CD4-positive, alpha-beta T cell (primary cell): ENCODE measurements at regions not wholly inside any gene's neighbourhood (a gene's known extent, or its start where the extent isn't known, plus 50 kb on each side); places are given as distances from the start of the nearest gene placed in this dataset.
A peak's percentile ranks its signal among the peaks of the same experiment; 100 is the strongest.

Experiments
- ATAC-seq: fragments of 200-7000 bp; cut with Tn5 transposase; one replicate; pipeline ENCODE4 v1.10.0; 2022; ENCODE audit warnings: mild to moderate bottlenecking; ENCODE audit not compliant: poor library complexity
- CTCF ChIA-PET: fragments of 350-600 bp; sonication (Branson Sonifier 250); formaldehyde crosslinking; loops from one replicate; lab custom pipeline; 2021; ENCODE audit warnings: antibody characterized with exemption, inconsistent platforms; lab: Charles Lee
- POLR2A ChIA-PET: fragments of 350-600 bp; sonication (Branson Sonifier 250); formaldehyde crosslinking; loops from one replicate; lab custom pipeline; 2021; ENCODE audit warnings: antibody characterized with exemption, inconsistent platforms; lab: Charles Lee
- DNase-seq, 14 experiments: peaks; one replicate each; pipeline ENCODE4 v3.0.0-alpha.2; 2013 to 2020; ENCODE audit warnings: mixed read lengths in 2 of 14
- H3K27ac ChIP-seq, 2 donors: one replicate each; pipeline versions ENCODE4 v1.5.1 to v1.7.0; 2013; ENCODE audit warnings: low read length in 2 of 2, low read depth in 1 of 2, mild to moderate bottlenecking in 1 of 2
- H3K27me3 ChIP-seq, 2 experiments: 1 replicate in 1 of 2; 2 replicates in 1 of 2; pipeline versions ENCODE4 v1.6.1 to v1.7.0; 2013; ENCODE audit warnings: low read length in 2 of 2, control low read depth in 1 of 2, mild to moderate bottlenecking in 1 of 2, moderate library complexity in 1 of 2; ENCODE audit not compliant: insufficient read depth in 2 of 2, control insufficient read depth in 1 of 2
- H3K36me3 ChIP-seq: one replicate; pipeline ENCODE4 v1.6.1; 2013; ENCODE audit warnings: low read length, control low read depth; ENCODE audit not compliant: insufficient read depth
- H3K4me1 ChIP-seq: one replicate; pipeline ENCODE4 v1.6.1; 2013; ENCODE audit warnings: low read length, control low read depth; ENCODE audit not compliant: insufficient read depth
- H3K4me3 ChIP-seq: one replicate; pipeline ENCODE4 v1.5.1; 2013; ENCODE audit warnings: mild to moderate bottlenecking, low read length, moderate library complexity
- H3K9me3 ChIP-seq, 2 experiments: 1 replicate in 1 of 2; 2 replicates in 1 of 2; pipeline versions ENCODE4 v1.6.1 to v1.7.0; 2013; ENCODE audit warnings: low read length in 2 of 2, mild to moderate bottlenecking in 2 of 2, control low read depth in 1 of 2, moderate library complexity in 1 of 2; ENCODE audit not compliant: control insufficient read depth in 1 of 2, insufficient read depth in 1 of 2
- H3K27ac Mint-ChIP-seq: one replicate; pipeline ENCODE4 v1.8.0; 2020; ENCODE audit warnings: mixed read lengths
- H3K27me3 Mint-ChIP-seq: one replicate; pipeline ENCODE4 v1.8.0; 2021; ENCODE audit warnings: mixed read lengths
- H3K36me3 Mint-ChIP-seq: one replicate; pipeline ENCODE4 v1.8.0; 2021; ENCODE audit warnings: low read depth, mixed read lengths
- H3K4me1 Mint-ChIP-seq: one replicate; pipeline ENCODE4 v1.8.0; 2021; ENCODE audit warnings: low read depth, mixed read lengths
- H3K4me3 Mint-ChIP-seq: one replicate; pipeline ENCODE4 v1.8.0; 2020; ENCODE audit warnings: mild to moderate bottlenecking, mixed read lengths
- H3K9me3 Mint-ChIP-seq: one replicate; pipeline ENCODE4 v1.8.0; 2020; ENCODE audit warnings: mixed read lengths
- CTCF ChIP-seq: fragments of 200-600 bp; IDR thresholded peaks from one replicate; pipeline ENCODE4 v1.8.0; 2022; ENCODE audit warnings: antibody characterized with exemption, mild to moderate bottlenecking
- intact Hi-C, 2 experiments: fragments of 100-400 bp; cut with DNase I in 1 of 2; cut with micrococcal nuclease in 1 of 2; formaldehyde crosslinking; loops; one replicate each; pipeline versions ENCODE4 v1.15.1 to v1.9.0; 2023 to 2025; cut with DNase I, micrococcal nuclease

GRCh38 chr15:38128341-38128781 is 124.3 kb upstream of the SPRED1 start:
- ChIA-PET POLR2A (no interaction called here), CTCF (no interaction called here)
- ATAC-seq (no peak), DNase-seq (peak in 1 of 14 experiments; percentile 4)
- peaks cover 30% of the 10 kb centered on the region for H3K27me3 Mint-ChIP-seq
- no peak for TF ChIP-seq CTCF
- Histone ChIP-seq H3K36me3 (no peaks in the 10 kb centered on the region), H3K4me3 (no peak overlapping the region), H3K27ac (no peak overlapping the region), H3K4me1 (no peaks in the 10 kb centered on the region), H3K9me3 (no peaks in the 10 kb centered on the region), H3K27me3 (no peaks in the 10 kb centered on the region)
- intact Hi-C loops = no loop called here
- no peak overlapping the region for H3K27ac Mint-ChIP-seq
- H3K4me3 Mint-ChIP-seq = no peak overlapping the region
- no peaks in the 10 kb centered on the region for H3K36me3 Mint-ChIP-seq
- peaks cover 6% of the 10 kb centered on the region for H3K4me1 Mint-ChIP-seq
- H3K9me3 Mint-ChIP-seq = peaks cover 2% of the 10 kb centered on the region

- Histone ChIP-seq H3K27me3 (no peaks in the 10 kb centered on the region), H3K4me1 (no peaks in the 10 kb centered on the region), H3K27ac (no peak overlapping the region), H3K9me3 (no peaks in the 10 kb centered on the region), H3K36me3 (no peaks in the 10 kb centered on the region), H3K4me3 (no peak overlapping the region)
- peaks cover 2% of the 10 kb centered on the region for H3K9me3 Mint-ChIP-seq
- no peak overlapping the region for H3K27ac Mint-ChIP-seq
- ATAC-seq (no peak), DNase-seq (no peak)
- peaks cover 30% of the 10 kb centered on the region for H3K27me3 Mint-ChIP-seq
- intact Hi-C loops = no loop called here
- no peak overlapping the region for H3K4me3 Mint-ChIP-seq
- no peak for TF ChIP-seq CTCF
- no peaks in the 10 kb centered on the region for H3K36me3 Mint-ChIP-seq
- H3K4me1 Mint-ChIP-seq = peaks cover 6% of the 10 kb centered on the region
- CTCF ChIA-PET = no interaction called here
- POLR2A ChIA-PET = no interaction called here
Measured at GRCh38 chr15:38128921-38129320, 123.7 kb upstream of the SPRED1 start.

GRCh38 chr15:38129531-38130204 is 123.0 kb upstream of the SPRED1 start:
- H3K4me3 Mint-ChIP-seq = no peak overlapping the region
- peaks cover 30% of the 10 kb centered on the region for H3K27me3 Mint-ChIP-seq

More at GRCh38 chr15:38129531-38130204, 123.0 kb upstream of the SPRED1 start:
- Histone ChIP-seq H3K4me1 (no peaks in the 10 kb centered on the region), H3K27me3 (no peaks in the 10 kb centered on the region), H3K27ac (no peak overlapping the region), H3K4me3 (no peak overlapping the region), H3K36me3 (no peaks in the 10 kb centered on the region), H3K9me3 (no peaks in the 10 kb centered on the region)
- CTCF ChIA-PET = no interaction called here
- Mint-ChIP-seq H3K27ac (no peak overlapping the region), H3K4me1 (peaks cover 6% of the 10 kb centered on the region), H3K9me3 (peaks cover 2% of the 10 kb centered on the region), H3K36me3 (no peaks in the 10 kb centered on the region)
- no peak for TF ChIP-seq CTCF
- intact Hi-C loops = no loop called here
- POLR2A ChIA-PET = no interaction called here
- DNase-seq = peak in 2 of 14 experiments; percentile 13 to 39
- ATAC-seq = no peak
